ENCODE measurements at regions not wholly inside any gene's neighbourhood (a gene's known extent, or its start where the extent isn't known, plus 50 kb on each side); places are given as distances from the start of the nearest gene placed in this dataset.

GRCh38 chr18:69349912-69350597, 50.6 kb upstream of the DOK6 start:
- H3K23ac ChIP-seq (ENCODE audit: low read length) = no peak overlapping the region
- no peaks in the 10 kb centered on the region for H3K79me2 ChIP-seq (ENCODE audit: control insufficient read depth, insufficient read depth, low read length)
- no peak overlapping the region for H3K18ac ChIP-seq (ENCODE audit: low read length)
- no peaks in the 10 kb centered on the region for H3K79me1 ChIP-seq (ENCODE audit: low read length)
- H3K9ac ChIP-seq (ENCODE audit: low read length) = no peak overlapping the region
- no peak overlapping the region for H4K8ac ChIP-seq (ENCODE audit: low read depth, low read length)
- no peak for DNase-seq
- no peaks in the 10 kb centered on the region for H3K4me1 ChIP-seq (ENCODE audit: control insufficient read depth, low read depth, low read length)
- no CpG with 5 or more reads among the region's 7 CpGs for WGBS (ENCODE audit: extremely low coverage, insufficient coverage, low lambda C conversion rate)
- H3K36me3 ChIP-seq (ENCODE audit: control insufficient read depth, insufficient read depth, low read length) = no peaks in the 10 kb centered on the region
- no peak overlapping the region for H3K4me3 ChIP-seq (ENCODE audit: low read length)
- no peak overlapping the region for H2AK5ac ChIP-seq (ENCODE audit: low read length)
- H4K5ac ChIP-seq (ENCODE audit: low read length) = no peak overlapping the region
- H2BK5ac ChIP-seq (ENCODE audit: low read length) = no peak overlapping the region
- no peak overlapping the region for H2BK120ac ChIP-seq (ENCODE audit: low read depth, low read length)
- no peak overlapping the region for H3K27ac ChIP-seq (ENCODE audit: low read depth, low read length)
- H3K4me2 ChIP-seq (ENCODE audit: low read length) = no peak overlapping the region
- H2BK15ac ChIP-seq (replicated peaks; ENCODE audit: low read depth) = no peak overlapping the region
- no peak overlapping the region for H3K4ac ChIP-seq (ENCODE audit: low read depth, low read length)
- no peak overlapping the region for H3K56ac ChIP-seq (ENCODE audit: low read length)
- H3K27me3 ChIP-seq (ENCODE audit: insufficient read depth, low read length, poor library complexity) = no peaks in the 10 kb centered on the region
